Panc1 (cell line): ENCODE measurements at regions not wholly inside any gene's neighbourhood (a gene's known extent, or its start where the extent isn't known, plus 50 kb on each side); places are given as distances from the start of the nearest gene placed in this dataset.

ENCODE experiments used
- ATAC-seq: fragments of 200-7000 bp; cut with Tn5 transposase; 2 replicates; pipeline ENCODE4 v1.9.1; 2020; ENCODE audit warnings: mild to moderate bottlenecking, moderate library complexity
- BruUV-seq: library from RNA; stranded (reverse); fragments of 400-500 nt; replicated peaks from 2 replicates; lab custom pipeline; 2021; lab: Mats Ljungman, UMichigan
- CTCF ChIA-PET: fragments of 300-600 bp; sonication (Branson Sonifier 250); formaldehyde crosslinking; loops from one replicate; lab custom pipeline; 2022; ENCODE audit warnings: antibody characterized with exemption; lab: Charles Lee
- POLR2A ChIA-PET: fragments of 300-600 bp; sonication (Branson Sonifier 250); formaldehyde crosslinking; loops from one replicate; lab custom pipeline; 2022; ENCODE audit warnings: antibody characterized with exemption; lab: Charles Lee
- DNase-seq: peaks from one replicate; pipeline ENCODE4 v3.0.0-alpha.2; 2010; ENCODE audit warnings: low read depth, low spot score
- H3K27ac ChIP-seq: 2 replicates; pipeline ENCODE4 v1.5.1; 2011; ENCODE audit warnings: mild to moderate bottlenecking, low read length, inconsistent platforms
- H3K27me3 ChIP-seq: fragments of 200-500 bp; sonication (Bioruptor generic); 2 replicates; pipeline ENCODE4 v1.6.0; 2014; ENCODE audit warnings: low read length, inconsistent platforms; ENCODE audit not compliant: control insufficient read depth, insufficient read depth
- H3K36me3 ChIP-seq: fragments of 200-500 bp; sonication (Bioruptor generic); 2 replicates; pipeline ENCODE4 v1.5.1; 2014; ENCODE audit warnings: inconsistent platforms, mild to moderate bottlenecking, low read length, moderate library complexity; ENCODE audit not compliant: control insufficient read depth, insufficient read depth
- H3K4me1 ChIP-seq: 2 replicates; pipeline ENCODE4 v1.5.1; 2011; ENCODE audit warnings: inconsistent platforms, mild to moderate bottlenecking, low read length, moderate library complexity; ENCODE audit not compliant: control insufficient read depth, insufficient read depth
- H3K4me3 ChIP-seq, 2 experiments: 2 replicates each; pipeline ENCODE4 v1.5.1; 2011 to 2012; ENCODE audit warnings: low read depth in 2 of 2, low read length in 2 of 2, mild to moderate bottlenecking in 2 of 2, inconsistent platforms in 1 of 2, moderate library complexity in 1 of 2
- H3K9me3 ChIP-seq: fragments of 200-500 bp; sonication (Bioruptor generic); 2 replicates; pipeline ENCODE4 v1.5.1; 2014; ENCODE audit warnings: low read depth, mild to moderate bottlenecking, inconsistent platforms, low read length, moderate library complexity; ENCODE audit not compliant: control insufficient read depth, insufficient read depth
- POLR2AphosphoS5 ChIP-seq: IDR thresholded peaks from 2 replicates; pipeline ENCODE4 v1.6.1; 2012; ENCODE audit warnings: mild to moderate bottlenecking, low read depth, low read length, moderate library complexity
- REST ChIP-seq, 2 experiments: IDR thresholded peaks; 2 replicates each; pipeline ENCODE4 v1.6.1; 2011 to 2012; ENCODE audit warnings: low read depth in 2 of 2, control low read depth in 1 of 2, low read length in 1 of 2, mild to moderate bottlenecking in 1 of 2, moderate library complexity in 1 of 2; ENCODE audit not compliant: insufficient read depth in 1 of 2
- SIN3A ChIP-seq: IDR thresholded peaks from 2 replicates; pipeline ENCODE4 v1.6.1; 2012; ENCODE audit warnings: low read depth, mild to moderate bottlenecking, low read length, moderate library complexity, borderline replicate concordance; ENCODE audit not compliant: insufficient read depth
- TCF7L2 ChIP-seq: IDR thresholded peaks from 2 replicates; pipeline ENCODE4 v1.6.1; 2011; ENCODE audit warnings: mild to moderate bottlenecking, low read depth, low read length, inconsistent platforms
- in situ Hi-C: cut with HindIII; loops from 2 replicates; pipeline ENCODE4 v1.10.0; 2016; ENCODE audit warnings: low sequenced_read_pairs, low pct_unique_long_range_greater_than_20kb
- intact Hi-C: fragments of 100-400 bp; cut with micrococcal nuclease; formaldehyde crosslinking; loops from one replicate; pipeline ENCODE4 v1.10.0; 2022; ENCODE audit not compliant: unreplicated experiment
- TF ChIP-seq, protein P1 (sequence below): fragments of 450-650 bp; IDR thresholded peaks from 2 replicates; pipeline ENCODE4 v1.5.1; 2017; ENCODE audit warnings: mild to moderate bottlenecking

DNA sequence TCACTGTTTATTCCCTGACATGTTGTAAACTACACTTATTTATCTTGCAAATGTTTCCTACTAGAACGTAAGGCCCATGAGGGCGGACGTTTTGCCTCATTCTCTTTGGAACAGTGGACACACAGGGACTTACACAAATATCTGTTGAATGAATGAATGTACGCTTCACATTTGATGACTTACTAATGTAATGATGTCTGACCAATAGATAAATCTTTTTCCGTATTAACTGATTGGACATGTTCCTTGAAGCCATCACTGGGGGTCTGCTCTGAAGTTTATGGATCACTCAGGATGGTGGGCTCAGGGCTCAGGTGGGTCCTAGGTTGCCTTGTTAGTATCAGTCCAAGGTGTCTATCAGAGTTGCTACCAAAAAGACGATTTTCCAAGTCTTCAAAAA lies 763.2 kb upstream of the TPTE start:
- Histone ChIP-seq H3K27me3 (no peaks in the 10 kb centered on the region; the same call in 1 of the 2 replicates), H3K9me3 (no peaks in the 10 kb centered on the region), H3K4me3 (no peak overlapping the region), H3K27ac (no peak overlapping the region), H3K36me3 (no peaks in the 10 kb centered on the region), H3K4me1 (no peaks in the 10 kb centered on the region)
- in situ Hi-C loops = no loop called here
- POLR2A ChIA-PET = no interaction called here
- TF ChIP-seq, protein P1, sequence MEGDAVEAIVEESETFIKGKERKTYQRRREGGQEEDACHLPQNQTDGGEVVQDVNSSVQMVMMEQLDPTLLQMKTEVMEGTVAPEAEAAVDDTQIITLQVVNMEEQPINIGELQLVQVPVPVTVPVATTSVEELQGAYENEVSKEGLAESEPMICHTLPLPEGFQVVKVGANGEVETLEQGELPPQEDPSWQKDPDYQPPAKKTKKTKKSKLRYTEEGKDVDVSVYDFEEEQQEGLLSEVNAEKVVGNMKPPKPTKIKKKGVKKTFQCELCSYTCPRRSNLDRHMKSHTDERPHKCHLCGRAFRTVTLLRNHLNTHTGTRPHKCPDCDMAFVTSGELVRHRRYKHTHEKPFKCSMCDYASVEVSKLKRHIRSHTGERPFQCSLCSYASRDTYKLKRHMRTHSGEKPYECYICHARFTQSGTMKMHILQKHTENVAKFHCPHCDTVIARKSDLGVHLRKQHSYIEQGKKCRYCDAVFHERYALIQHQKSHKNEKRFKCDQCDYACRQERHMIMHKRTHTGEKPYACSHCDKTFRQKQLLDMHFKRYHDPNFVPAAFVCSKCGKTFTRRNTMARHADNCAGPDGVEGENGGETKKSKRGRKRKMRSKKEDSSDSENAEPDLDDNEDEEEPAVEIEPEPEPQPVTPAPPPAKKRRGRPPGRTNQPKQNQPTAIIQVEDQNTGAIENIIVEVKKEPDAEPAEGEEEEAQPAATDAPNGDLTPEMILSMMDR = no peak
- TF ChIP-seq POLR2AphosphoS5 (no peak), SIN3A (no peak), REST (IDR thresholded peaks at IDR 0.05; ENCODE audit: insufficient read depth in 1 of 2, low read depth in 2 of 2, low read length in 1 of 2) (no peak), TCF7L2 (no peak)
- intact Hi-C loops = no loop called here
- DNase-seq = no peak
- CTCF ChIA-PET = no interaction called here
- ATAC-seq = no peak
- BruUV-seq = no TSS peak

GRCh38 chr21:9758888-9759287 lies 762.5 kb upstream of the TPTE start:
- no peak for DNase-seq
- Histone ChIP-seq H3K36me3 (no peaks in the 10 kb centered on the region), H3K27ac (no peak overlapping the region), H3K4me3 (no peak overlapping the region), H3K9me3 (no peaks in the 10 kb centered on the region), H3K27me3 (no peaks in the 10 kb centered on the region; the same call in 1 of the 2 replicates), H3K4me1 (no peaks in the 10 kb centered on the region)
- intact Hi-C loops (no loop called here), in situ Hi-C loops (no loop called here)
- BruUV-seq = no TSS peak
- ATAC-seq = no peak
- TF ChIP-seq REST (IDR thresholded peaks at IDR 0.05; ENCODE audit: insufficient read depth in 1 of 2, low read depth in 2 of 2, low read length in 1 of 2) (no peak), TCF7L2 (no peak), SIN3A (no peak), POLR2AphosphoS5 (no peak)
- TF ChIP-seq, protein P1 = no peak
- POLR2A ChIA-PET = no interaction called here
- CTCF ChIA-PET = no interaction called here
